Large intestine (tissue), 3 donors: ENCODE measurements at regions not wholly inside any gene's neighbourhood (a gene's known extent, or its start where the extent isn't known, plus 50 kb on each side); places are given as distances from the start of the nearest gene placed in this dataset.

Experiments
- DNase-seq, 2 donors: peaks; one replicate each; pipeline versions ENCODE4 v3.0.0 to v3.0.0-alpha.2; 2013
- H3K27ac ChIP-seq: one replicate; pipeline ENCODE4 v1.5.1; 2013; ENCODE audit warnings: low read length
- H3K27me3 ChIP-seq: 2 replicates; pipeline ENCODE4 v1.6.1; 2013; ENCODE audit warnings: low read length; ENCODE audit not compliant: control insufficient read depth, insufficient read depth
- H3K36me3 ChIP-seq: 2 replicates; pipeline ENCODE4 v1.6.1; 2013; ENCODE audit warnings: low read length; ENCODE audit not compliant: control insufficient read depth, insufficient read depth
- H3K4me1 ChIP-seq: one replicate; pipeline ENCODE4 v1.6.1; 2013; ENCODE audit warnings: low read length; ENCODE audit not compliant: control insufficient read depth, insufficient read depth
- H3K4me3 ChIP-seq: one replicate; pipeline ENCODE4 v1.5.1; 2013; ENCODE audit warnings: low read length
- H3K9me3 ChIP-seq: one replicate; pipeline ENCODE4 v1.6.1; 2013; ENCODE audit warnings: mild to moderate bottlenecking, low read depth, low read length, moderate library complexity; ENCODE audit not compliant: control insufficient read depth
- WGBS: methylation state at CpG from one replicate; pipeline ENCODE4 v1.1.5; 2013; ENCODE audit warnings: low lambda C conversion rate; ENCODE audit not compliant: insufficient coverage; 5-methylcytosine and 5-hydroxymethylcytosine counted together

DNA sequence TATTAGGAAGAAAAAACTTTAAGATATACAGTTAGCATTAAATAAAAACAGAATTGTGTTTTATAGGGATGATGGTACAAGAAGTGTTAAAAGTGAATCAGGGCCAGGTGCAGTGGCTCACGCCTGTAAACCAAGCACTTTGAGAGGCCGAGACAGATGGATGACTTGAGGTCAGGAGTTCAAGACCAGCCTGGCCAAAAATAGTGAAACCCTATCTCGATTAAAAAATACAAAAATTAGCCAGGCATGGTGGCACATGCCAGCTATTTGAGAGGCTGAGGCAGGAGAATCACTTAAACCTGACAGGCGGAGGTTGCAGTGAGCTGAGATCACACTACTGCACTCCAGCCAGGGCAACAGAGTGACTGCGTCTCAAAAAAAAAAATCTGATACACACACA, 282.9 kb upstream of the ATP10B start:
- Histone ChIP-seq H3K27ac (no peak overlapping the region), H3K36me3 (no peaks in the 10 kb centered on the region), H3K4me1 (peaks cover 2% of the 10 kb centered on the region), H3K4me3 (no peak overlapping the region), H3K27me3 (no peaks in the 10 kb centered on the region), H3K9me3 (no peaks in the 10 kb centered on the region)
- no CpG with 5 or more reads among the region's 5 CpGs for WGBS
- DNase-seq, result no peak

DNA sequence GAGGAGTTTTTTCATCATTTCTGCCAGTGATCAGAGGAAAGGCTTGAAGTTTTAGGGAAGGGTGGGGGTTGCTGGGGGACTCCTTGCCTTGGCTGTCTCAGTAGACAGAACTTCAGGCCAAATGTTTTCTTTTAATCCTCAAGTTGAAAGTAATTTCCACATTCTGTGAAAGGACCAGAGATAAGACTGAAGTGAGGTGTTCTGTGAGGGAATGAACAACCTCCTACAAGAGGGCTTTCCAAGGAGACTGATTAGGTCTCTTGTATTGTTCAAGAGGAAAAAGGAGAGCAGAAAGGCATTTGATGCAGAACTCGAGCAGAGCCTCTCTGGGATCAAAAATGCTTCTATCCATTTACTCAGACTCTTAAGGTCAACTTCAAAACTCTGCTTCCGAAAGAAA, 282.1 kb upstream of the ATP10B start:
- Histone ChIP-seq H3K27me3 (no peaks in the 10 kb centered on the region), H3K4me3 (no peak overlapping the region), H3K36me3 (no peaks in the 10 kb centered on the region), H3K27ac (no peak overlapping the region), H3K4me1 (peaks cover 2% of the 10 kb centered on the region), H3K9me3 (no peaks in the 10 kb centered on the region)
- WGBS, result no CpG with 5 or more reads among the region's 2 CpGs
- no peak for DNase-seq

DNA sequence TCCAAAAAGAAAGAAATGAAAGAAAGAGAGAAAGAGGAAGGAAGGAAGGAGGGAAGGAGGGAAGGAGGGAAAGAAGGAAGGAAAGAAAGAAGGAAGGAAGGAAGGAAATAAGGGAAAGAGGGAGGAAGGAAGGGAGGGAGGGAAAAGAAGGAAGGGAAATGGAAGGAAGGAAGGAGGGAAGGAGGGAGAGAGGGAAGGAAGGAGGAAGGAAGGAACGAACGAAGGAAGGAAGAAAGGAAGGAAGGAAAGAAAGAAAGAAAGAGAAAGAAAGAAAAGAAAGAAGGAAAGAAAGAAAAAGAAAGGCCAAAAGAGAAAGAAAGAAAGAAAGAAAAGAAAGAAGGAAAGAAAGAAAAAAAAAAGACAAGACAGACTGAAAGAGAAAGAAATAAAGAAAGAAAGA, 263.9 kb upstream of the ATP10B start:
- 95% methylated on average over 2 of the region's 2 CpGs for WGBS
- Histone ChIP-seq H3K4me3 (no peak overlapping the region), H3K36me3 (no peaks in the 10 kb centered on the region), H3K27me3 (no peaks in the 10 kb centered on the region), H3K27ac (no peak overlapping the region), H3K9me3 (no peaks in the 10 kb centered on the region), H3K4me1 (no peaks in the 10 kb centered on the region)
- DNase-seq, result no peak

DNA sequence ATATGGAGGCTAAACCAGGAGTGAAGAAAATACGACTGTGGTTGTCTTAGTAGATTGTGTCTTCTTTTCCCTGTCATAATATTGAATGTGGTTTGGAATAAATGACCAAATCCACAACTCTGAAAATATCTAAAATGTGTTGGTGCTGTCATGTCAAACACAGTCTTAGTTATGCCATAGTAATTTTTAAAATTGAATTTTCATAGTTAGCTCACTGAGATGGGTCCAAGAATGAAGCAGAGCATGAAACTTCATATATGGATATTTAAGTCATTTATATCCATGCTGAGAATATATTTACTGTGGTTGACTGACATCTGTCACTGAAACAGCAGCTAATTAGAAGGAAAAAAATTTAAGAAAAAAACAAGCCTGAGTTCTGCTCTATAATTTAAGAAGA, 260.4 kb upstream of the ATP10B start:
- no peaks in the 10 kb centered on the region for H3K4me1 ChIP-seq
- 100% methylated on average over 1 of the region's 1 CpG for WGBS
- H3K4me3 ChIP-seq, result no peak overlapping the region
- H3K36me3 ChIP-seq, result no peaks in the 10 kb centered on the region
- DNase-seq, result no peak
- H3K27ac ChIP-seq, result no peak overlapping the region
- no peaks in the 10 kb centered on the region for H3K27me3 ChIP-seq
- no peaks in the 10 kb centered on the region for H3K9me3 ChIP-seq

DNA sequence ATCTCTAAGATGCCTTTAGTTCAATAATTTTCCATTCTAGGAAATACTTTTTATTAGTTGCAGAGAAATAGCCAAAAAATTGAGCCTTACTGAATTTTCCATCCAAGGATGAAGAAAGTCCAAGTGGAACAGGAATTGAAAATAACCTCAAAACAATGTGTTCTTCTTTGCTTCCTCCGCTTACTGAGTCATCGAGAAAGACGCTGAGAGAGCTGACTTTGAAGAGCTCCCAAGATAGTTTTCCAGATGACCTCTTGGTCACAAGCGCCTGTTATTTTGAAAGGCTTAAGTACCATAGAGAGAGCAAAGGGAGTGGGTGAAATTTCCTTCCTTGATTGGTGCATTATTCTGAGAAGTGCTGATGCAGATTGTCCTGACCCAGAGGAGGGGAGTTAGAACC, 253.5 kb upstream of the ATP10B start:
- WGBS, result no CpG with 5 or more reads among the region's 4 CpGs
- Histone ChIP-seq H3K4me1 (no peaks in the 10 kb centered on the region), H3K27me3 (no peaks in the 10 kb centered on the region), H3K27ac (no peak overlapping the region), H3K4me3 (no peak overlapping the region), H3K9me3 (no peaks in the 10 kb centered on the region), H3K36me3 (no peaks in the 10 kb centered on the region)
- no peak for DNase-seq

DNA sequence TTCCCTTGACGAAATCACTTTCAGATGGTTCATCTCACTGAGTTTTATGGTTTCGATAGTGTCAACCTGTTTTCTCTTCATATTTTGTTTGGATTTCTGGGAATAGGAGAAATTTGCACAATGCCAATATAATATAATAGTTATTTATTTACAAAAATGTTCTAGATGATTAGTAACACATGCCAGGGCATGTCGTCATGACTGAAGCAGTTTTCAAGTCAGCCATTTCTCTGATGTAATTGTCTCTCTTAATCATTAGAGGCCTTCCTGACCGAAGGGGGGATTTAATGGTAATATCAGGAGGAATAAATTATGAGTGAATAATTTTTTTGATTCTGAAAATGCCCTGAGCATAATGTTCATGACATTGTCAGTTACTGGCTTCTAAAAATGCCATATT, 246.5 kb upstream of the ATP10B start:
- Histone ChIP-seq H3K4me3 (no peak overlapping the region), H3K4me1 (peaks cover 4% of the 10 kb centered on the region), H3K27ac (no peak overlapping the region), H3K9me3 (peaks cover 2% of the 10 kb centered on the region), H3K36me3 (no peaks in the 10 kb centered on the region), H3K27me3 (no peaks in the 10 kb centered on the region)
- 100% methylated on average over 1 of the region's 4 CpGs for WGBS
- no peak for DNase-seq

DNA sequence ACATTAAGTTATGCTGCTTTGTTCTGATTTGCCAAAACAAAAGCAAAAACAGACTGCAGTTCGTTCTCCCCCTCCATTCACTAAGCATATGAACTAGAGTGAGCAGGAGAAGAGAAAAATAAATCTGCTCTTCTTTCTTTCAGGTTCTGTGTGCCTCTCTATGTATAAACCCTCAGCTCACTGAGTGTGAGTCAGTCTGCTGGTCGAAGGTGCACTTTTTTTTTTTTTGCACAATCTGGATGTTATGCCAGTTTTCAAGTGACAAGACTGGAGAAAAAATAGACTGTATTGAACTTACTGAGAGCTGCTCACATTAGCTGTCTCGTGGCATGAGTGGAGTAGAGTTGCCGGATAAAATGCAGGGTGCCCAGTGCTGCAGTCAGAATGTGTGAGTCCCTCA, 244.6 kb upstream of the ATP10B start:
- Histone ChIP-seq H3K36me3 (no peaks in the 10 kb centered on the region), H3K9me3 (peaks cover 10% of the 10 kb centered on the region), H3K4me1 (peaks cover 4% of the 10 kb centered on the region), H3K4me3 (no peak overlapping the region), H3K27me3 (no peaks in the 10 kb centered on the region), H3K27ac (no peak overlapping the region)
- DNase-seq, result peak; percentile 16 to 51
- WGBS, result 80% methylated on average over 1 of the region's 4 CpGs

DNA sequence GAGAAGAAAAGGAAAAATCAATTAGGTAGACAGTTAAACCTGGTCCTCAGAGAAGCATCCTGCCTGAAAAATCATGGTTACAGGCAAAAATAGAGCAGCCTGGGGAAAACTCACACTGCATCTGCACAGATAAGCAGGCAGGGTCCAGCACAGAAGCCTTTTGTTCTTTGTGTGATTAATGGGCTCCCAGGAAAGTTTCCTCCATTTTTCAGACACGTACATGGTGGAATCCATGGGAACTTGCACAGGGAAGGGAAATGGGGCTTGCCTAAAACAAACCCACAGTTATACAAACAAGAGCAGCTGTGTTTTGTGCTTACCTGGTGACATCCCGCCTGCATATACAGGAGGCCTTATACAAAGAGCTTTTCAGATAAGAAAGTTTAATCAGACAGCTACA, 243.9 kb upstream of the ATP10B start:
- H3K4me1 ChIP-seq, result peaks cover 4% of the 10 kb centered on the region
- peak; percentile 7 to 27 for DNase-seq
- H3K27me3 ChIP-seq, result no peaks in the 10 kb centered on the region
- peaks cover 10% of the 10 kb centered on the region for H3K9me3 ChIP-seq
- H3K4me3 ChIP-seq, result no peak overlapping the region
- no peaks in the 10 kb centered on the region for H3K36me3 ChIP-seq
- no CpG with 5 or more reads among the region's 2 CpGs for WGBS
- H3K27ac ChIP-seq, result no peak overlapping the region

DNA sequence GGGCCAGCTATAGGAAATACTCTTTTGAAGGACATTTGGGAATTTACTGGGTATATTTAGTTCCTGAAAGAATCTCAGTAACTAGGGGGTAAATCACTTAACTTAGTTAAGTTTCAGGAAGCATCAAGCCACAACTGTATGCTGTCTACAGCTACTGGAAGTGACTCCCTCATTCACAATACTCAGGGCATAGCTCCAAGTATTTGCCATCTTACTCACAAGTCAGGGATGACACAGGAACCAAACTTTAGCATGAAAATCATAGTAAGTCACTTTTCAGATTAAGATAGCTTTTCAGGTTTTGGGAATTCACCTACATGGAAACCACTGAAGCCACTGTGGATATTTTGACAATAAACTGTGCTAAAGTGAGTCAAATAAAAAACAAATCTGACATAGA, 242.4 kb upstream of the ATP10B start:
- Histone ChIP-seq H3K36me3 (no peaks in the 10 kb centered on the region), H3K4me3 (no peak overlapping the region), H3K27me3 (no peaks in the 10 kb centered on the region), H3K9me3 (peaks cover 10% of the 10 kb centered on the region), H3K4me1 (peaks cover 4% of the 10 kb centered on the region), H3K27ac (no peak overlapping the region)
- no peak for DNase-seq

DNA sequence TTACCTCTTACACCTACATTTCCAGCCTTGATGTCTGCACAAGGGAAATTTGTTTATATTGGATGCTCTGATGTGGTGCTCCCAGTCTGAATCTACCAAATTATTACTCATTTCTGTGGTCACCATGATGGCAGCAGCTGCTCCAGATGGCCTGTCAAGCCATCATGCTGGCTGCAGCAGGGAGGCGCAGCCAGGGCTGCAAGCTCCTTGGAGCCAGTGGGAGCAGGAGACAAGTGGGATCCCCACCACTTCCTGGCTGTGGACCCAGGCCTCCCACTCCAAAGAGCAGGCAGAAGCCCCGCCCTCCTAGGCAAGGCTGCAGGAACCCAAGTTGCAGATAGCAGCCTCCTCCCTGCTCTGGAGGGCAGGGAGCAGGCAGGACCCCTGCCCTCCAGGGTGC, 241.1 kb upstream of the ATP10B start:
- Histone ChIP-seq H3K27ac (no peak overlapping the region), H3K36me3 (no peaks in the 10 kb centered on the region), H3K4me1 (peaks cover 4% of the 10 kb centered on the region), H3K9me3 (peaks cover 10% of the 10 kb centered on the region), H3K4me3 (no peak overlapping the region), H3K27me3 (no peaks in the 10 kb centered on the region)
- WGBS, result no CpG with 5 or more reads among the region's 2 CpGs
- DNase-seq, result no peak

DNA sequence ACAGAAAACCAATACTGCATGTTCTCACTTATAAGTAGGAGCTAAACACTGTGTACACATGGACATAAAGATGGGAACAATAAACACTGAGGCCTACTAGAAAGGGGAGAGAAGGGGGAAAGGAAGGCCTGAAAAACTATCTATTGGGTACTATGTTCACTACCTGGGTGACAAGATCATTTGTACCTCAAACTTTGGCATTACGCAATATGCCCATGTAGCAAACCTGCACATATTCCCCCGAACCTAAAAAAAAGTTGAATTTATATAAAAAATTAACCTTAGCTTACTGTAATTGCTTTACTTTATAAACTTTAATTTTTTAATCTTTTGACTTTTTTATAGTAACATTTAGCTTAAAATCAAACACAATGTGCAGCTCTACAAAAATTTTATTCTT, 237.6 kb upstream of the ATP10B start:
- H3K27me3 ChIP-seq, result no peaks in the 10 kb centered on the region
- no peak overlapping the region for H3K4me3 ChIP-seq
- H3K27ac ChIP-seq, result no peak overlapping the region
- no peak for DNase-seq
- WGBS, result 100% methylated on average over 1 of the region's 2 CpGs
- no peaks in the 10 kb centered on the region for H3K4me1 ChIP-seq
- peaks cover 10% of the 10 kb centered on the region for H3K9me3 ChIP-seq
- no peaks in the 10 kb centered on the region for H3K36me3 ChIP-seq
